Muscle layer of duodenum (tissue), 2 donors: ENCODE measurements at regions not wholly inside any gene's neighbourhood (a gene's known extent, or its start where the extent isn't known, plus 50 kb on each side); places are given as distances from the start of the nearest gene placed in this dataset.
"Not testable (repeated sequence)": the region's sequence is repeated elsewhere in the genome, so short reads cannot be mapped to it uniquely, and the experiment has no call there.

ENCODE experiments used
- H3K27ac ChIP-seq: one replicate; pipeline ENCODE4 v1.7.0; 2013; ENCODE audit warnings: mild to moderate bottlenecking, low read length
- H3K27me3 ChIP-seq: one replicate; pipeline ENCODE4 v1.7.0; 2013; ENCODE audit warnings: low read depth, mild to moderate bottlenecking, control low read depth, low read length
- H3K36me3 ChIP-seq, 2 donors: one replicate each; pipeline ENCODE4 v1.7.0; 2013; ENCODE audit warnings: low read length in 2 of 2, control low read depth in 1 of 2, mild to moderate bottlenecking in 1 of 2; ENCODE audit not compliant: insufficient read depth in 2 of 2, control insufficient read depth in 1 of 2
- H3K4me1 ChIP-seq, 2 donors: one replicate each; pipeline ENCODE4 v1.7.0; 2013; ENCODE audit warnings: low read length in 2 of 2, mild to moderate bottlenecking in 2 of 2, control low read depth in 1 of 2, moderate library complexity in 1 of 2; ENCODE audit not compliant: insufficient read depth in 2 of 2, control insufficient read depth in 1 of 2
- H3K4me3 ChIP-seq, 2 donors: one replicate each; pipeline ENCODE4 v1.7.0; 2013; ENCODE audit warnings: low read length in 2 of 2, low read depth in 1 of 2, mild to moderate bottlenecking in 1 of 2
- H3K9me3 ChIP-seq, 2 donors: one replicate each; pipeline ENCODE4 v1.7.0; 2013; ENCODE audit warnings: low read length in 2 of 2, control low read depth in 1 of 2, mild to moderate bottlenecking in 1 of 2; ENCODE audit not compliant: control insufficient read depth in 1 of 2
- donor health status: healthy.

DNA sequence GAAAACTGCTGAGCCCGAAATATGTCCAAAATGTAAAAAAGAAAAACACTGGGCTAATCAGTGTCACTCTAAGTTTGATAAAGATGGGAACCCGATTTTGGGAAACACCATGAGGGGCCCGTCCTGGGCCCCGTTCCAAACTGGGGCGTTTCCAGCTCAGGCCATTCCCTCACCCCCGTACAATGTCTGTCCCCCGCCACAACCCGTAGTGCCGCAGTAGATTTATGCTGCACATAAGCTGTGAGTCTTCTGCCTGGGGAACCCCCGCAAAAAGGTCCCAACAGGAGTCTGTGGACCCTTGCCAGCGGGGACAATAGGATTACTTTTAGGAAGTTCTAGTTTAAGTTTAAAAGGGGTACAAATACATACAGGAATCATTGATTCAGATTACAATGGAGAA, 275.5 kb downstream of the C7orf25 start:
- H3K27ac ChIP-seq, H3K9me3 ChIP-seq, H3K27me3 ChIP-seq, H3K4me3 ChIP-seq, H3K36me3 ChIP-seq, H3K4me1 ChIP-seq: not testable (repeated sequence)

DNA sequence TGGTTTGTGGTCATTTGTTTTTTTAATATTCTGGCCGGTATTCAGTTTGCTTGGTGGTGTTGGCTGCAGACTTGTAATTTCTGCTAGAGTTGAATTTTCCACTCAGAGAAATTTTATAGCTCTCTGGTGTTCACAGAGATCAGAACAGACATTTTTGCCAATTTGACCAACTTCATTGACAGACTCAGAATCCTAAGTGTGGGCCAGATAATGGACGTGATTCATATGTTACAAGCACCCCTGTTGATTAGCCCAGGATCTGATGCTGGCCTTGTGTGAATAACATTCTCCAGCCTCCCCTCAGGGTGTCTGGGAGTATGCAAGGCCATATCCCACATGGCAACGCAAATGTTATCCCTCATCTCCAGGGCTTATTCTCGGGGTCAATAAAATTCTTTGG, 283.8 kb downstream of the C7orf25 start:
- Histone ChIP-seq H3K27me3 (no peaks in the 10 kb centered on the region), H3K27ac (no peak overlapping the region), H3K4me1 (peaks cover 0 to 23% of the 10 kb centered on the region in 2 donors), H3K36me3 (no peaks in the 10 kb centered on the region), H3K4me3 (no peak overlapping the region), H3K9me3 (no peaks in the 10 kb centered on the region)

GRCh38 chr7:42627626-42628025, 284.2 kb downstream of the C7orf25 start:
- no peaks in the 10 kb centered on the region for H3K36me3 ChIP-seq
- peaks cover 0 to 23% of the 10 kb centered on the region in 2 donors for H3K4me1 ChIP-seq

GRCh38 chr7:42627101-42627500, 284.8 kb downstream of the C7orf25 start:
- H3K36me3 ChIP-seq: no peaks in the 10 kb centered on the region
- H3K9me3 ChIP-seq: no peaks in the 10 kb centered on the region
- no peaks in the 10 kb centered on the region for H3K27me3 ChIP-seq
- no peak overlapping the region for H3K27ac ChIP-seq
- peaks cover 0 to 24% of the 10 kb centered on the region in 2 donors for H3K4me1 ChIP-seq
- H3K4me3 ChIP-seq: no peak overlapping the region

More at GRCh38 chr7:42627626-42628025, 284.2 kb downstream of the C7orf25 start:
- H3K27me3 ChIP-seq: no peaks in the 10 kb centered on the region
- H3K9me3 ChIP-seq: no peaks in the 10 kb centered on the region
- no peak overlapping the region for H3K4me3 ChIP-seq
- H3K27ac ChIP-seq: no peak overlapping the region

GRCh38 chr7:42625421-42625820, 286.4 kb downstream of the C7orf25 start:
- Histone ChIP-seq H3K4me1 (peaks cover 0 to 34% of the 10 kb centered on the region in 2 donors), H3K4me3 (no peak overlapping the region), H3K36me3 (no peaks in the 10 kb centered on the region), H3K27ac (no peak overlapping the region), H3K9me3 (no peaks in the 10 kb centered on the region), H3K27me3 (no peaks in the 10 kb centered on the region)

GRCh38 chr7:42624471-42624870, 287.4 kb downstream of the C7orf25 start:
- no peak overlapping the region for H3K4me3 ChIP-seq
- H3K36me3 ChIP-seq: no peaks in the 10 kb centered on the region
- no peaks in the 10 kb centered on the region for H3K27me3 ChIP-seq
- peaks cover 0 to 34% of the 10 kb centered on the region in 2 donors for H3K4me1 ChIP-seq
- no peaks in the 10 kb centered on the region for H3K9me3 ChIP-seq
- no peak overlapping the region for H3K27ac ChIP-seq

DNA sequence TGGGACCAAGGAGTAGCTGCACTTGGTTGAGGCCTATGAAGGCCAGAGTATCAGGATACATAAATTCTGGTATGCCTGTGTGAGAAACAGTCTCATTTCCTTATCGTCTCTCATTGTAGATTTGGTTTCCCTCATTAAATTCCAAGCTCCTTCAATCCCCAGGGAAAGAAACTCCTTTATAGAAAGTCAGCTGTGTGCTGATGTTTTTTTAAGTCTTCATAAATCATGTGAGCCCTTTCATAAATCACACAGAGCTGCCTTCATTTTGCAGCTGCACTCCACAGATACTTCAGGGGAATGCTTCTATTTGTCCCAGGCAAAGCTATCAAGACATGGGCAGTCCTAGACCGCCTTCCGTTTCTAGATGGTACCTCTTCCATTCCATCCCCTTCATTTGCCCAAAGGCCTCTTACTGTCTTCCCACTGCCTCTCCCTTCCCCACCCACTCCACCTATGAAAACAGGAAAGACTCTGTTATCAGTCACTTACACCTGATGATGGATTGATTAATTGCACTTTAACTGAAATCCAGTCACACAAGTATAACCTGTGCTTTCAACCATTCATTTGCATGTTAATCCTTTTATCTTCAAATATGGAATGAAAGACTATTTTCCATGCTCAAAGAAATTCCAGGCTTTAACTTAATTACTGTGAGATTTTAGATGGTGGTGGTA, 290.2 kb downstream of the C7orf25 start:
- H3K9me3 ChIP-seq: no peaks in the 10 kb centered on the region
- peaks cover 0 to 34% of the 10 kb centered on the region in 2 donors for H3K4me1 ChIP-seq
- no peaks in the 10 kb centered on the region for H3K36me3 ChIP-seq
- H3K27me3 ChIP-seq: no peaks in the 10 kb centered on the region
- H3K27ac ChIP-seq: no peak overlapping the region
- no peak overlapping the region for H3K4me3 ChIP-seq

GRCh38 chr7:42618651-42619360, 293.1 kb downstream of the C7orf25 start:
- no peaks in the 10 kb centered on the region for H3K27me3 ChIP-seq
- no peaks in the 10 kb centered on the region for H3K36me3 ChIP-seq
- H3K9me3 ChIP-seq: no peaks in the 10 kb centered on the region
- H3K4me1 ChIP-seq: peaks cover 0 to 27% of the 10 kb centered on the region in 2 donors
- no peak overlapping the region for H3K27ac ChIP-seq
- H3K4me3 ChIP-seq: no peak overlapping the region

GRCh38 chr7:42617806-42618457, 293.9 kb downstream of the C7orf25 start:
- Histone ChIP-seq H3K27me3 (no peaks in the 10 kb centered on the region), H3K27ac (no peak overlapping the region), H3K9me3 (no peaks in the 10 kb centered on the region), H3K36me3 (no peaks in the 10 kb centered on the region), H3K4me1 (peaks cover 0 to 27% of the 10 kb centered on the region in 2 donors), H3K4me3 (no peak overlapping the region)

- H3K4me3 ChIP-seq: no peak overlapping the region
- peaks cover 0 to 30% of the 10 kb centered on the region in 2 donors for H3K4me1 ChIP-seq
- no peak overlapping the region for H3K27ac ChIP-seq
- H3K9me3 ChIP-seq: no peaks in the 10 kb centered on the region
- H3K27me3 ChIP-seq: no peaks in the 10 kb centered on the region
- H3K36me3 ChIP-seq: no peaks in the 10 kb centered on the region
Observed at GRCh38 chr7:42617071-42617765, 294.7 kb downstream of the C7orf25 start.

GRCh38 chr7:42614636-42615035, 297.2 kb downstream of the C7orf25 start:
- Histone ChIP-seq H3K4me1 (peaks cover 0 to 30% of the 10 kb centered on the region in 2 donors), H3K27ac (no peak overlapping the region), H3K27me3 (no peaks in the 10 kb centered on the region), H3K4me3 (no peak overlapping the region), H3K36me3 (no peaks in the 10 kb centered on the region), H3K9me3 (no peaks in the 10 kb centered on the region)
